ENCODE measurements at regions not wholly inside any gene's neighbourhood (a gene's known extent, or its start where the extent isn't known, plus 50 kb on each side); places are given as distances from the start of the nearest gene placed in this dataset.

DNA sequence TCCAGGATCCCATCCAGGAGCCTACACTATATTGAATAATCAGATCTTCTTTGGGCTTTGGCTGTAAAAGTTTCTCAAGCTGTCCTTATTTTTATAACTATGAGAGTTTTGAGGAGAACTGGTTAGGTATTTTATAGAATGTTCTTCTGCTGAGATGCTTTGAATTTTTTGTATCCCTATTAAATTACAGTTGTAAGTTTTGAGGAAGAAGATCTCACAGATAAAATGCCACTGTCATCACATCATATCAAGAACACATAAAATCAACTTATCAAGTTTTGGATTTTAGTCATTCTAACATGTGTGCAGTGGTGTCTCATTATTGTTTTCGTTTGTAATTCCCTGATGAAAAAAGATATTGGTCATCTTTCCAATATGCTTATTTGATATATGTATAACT lies 260.2 kb upstream of the COL3A1 start:
- no peaks in the 10 kb centered on the region for H3K27me3 Mint-ChIP-seq (ENCODE audit: low read depth)
- H3K36me3 Mint-ChIP-seq (ENCODE audit: low read depth) = peaks cover 5% of the 10 kb centered on the region
- DNase-seq (ENCODE audit: low spot score) = no peak
- no peak overlapping the region for H3K4me3 Mint-ChIP-seq (ENCODE audit: unreplicated experiment)
- no peak for TF ChIP-seq CTCF (IDR thresholded peaks at IDR 0.05)
- H3K4me1 Mint-ChIP-seq (ENCODE audit: low read depth) = peaks cover 6% of the 10 kb centered on the region
- H3K9me3 Mint-ChIP-seq (ENCODE audit: low read depth) = peaks cover 24% of the 10 kb centered on the region
- peak overlapping the region; percentile 51 for H3K27ac Mint-ChIP-seq (ENCODE audit: unreplicated experiment)

DNA sequence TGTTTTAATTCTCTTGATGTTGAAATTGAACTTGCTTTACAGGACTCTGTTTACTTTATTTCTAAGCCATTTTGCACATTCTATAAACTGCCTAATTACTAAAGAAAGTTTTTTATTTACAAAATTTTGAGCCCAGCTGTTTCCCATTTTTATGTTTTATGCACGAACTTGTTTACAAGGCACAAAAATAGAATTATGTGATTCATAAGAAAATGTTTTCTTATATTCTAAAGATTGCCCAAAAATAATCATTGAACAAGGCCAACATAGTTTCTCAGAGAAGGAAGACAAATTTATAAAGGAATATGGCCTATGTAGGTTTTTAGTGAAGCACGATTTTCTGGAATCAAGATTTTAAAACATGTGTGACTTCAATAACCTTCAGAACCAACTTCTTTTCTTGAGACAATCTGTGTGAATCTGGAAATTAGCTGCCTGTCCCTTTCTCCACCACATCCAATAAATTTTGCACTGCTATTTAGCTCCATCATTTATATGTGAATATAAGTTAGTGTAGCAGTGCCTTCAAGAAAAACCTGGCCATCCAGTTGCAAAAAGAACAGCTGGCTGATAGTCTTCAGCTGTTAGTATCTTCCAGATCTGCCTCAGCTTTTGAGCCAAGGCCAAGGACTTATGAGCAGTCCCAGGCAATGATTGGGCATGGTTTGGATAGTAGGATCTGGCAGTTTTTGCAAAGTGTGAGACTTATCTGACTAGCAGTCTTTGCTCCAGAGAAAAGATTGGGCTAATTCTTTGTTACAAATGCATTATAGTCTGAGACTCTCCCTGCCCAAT lies 253.2 kb upstream of the COL3A1 start:
- Mint-ChIP-seq H3K4me3 (ENCODE audit: unreplicated experiment) (no peak overlapping the region), H3K36me3 (ENCODE audit: low read depth) (no peaks in the 10 kb centered on the region), H3K27me3 (ENCODE audit: low read depth) (no peaks in the 10 kb centered on the region), H3K27ac (ENCODE audit: unreplicated experiment) (no peak overlapping the region), H3K4me1 (ENCODE audit: low read depth) (peaks cover 11% of the 10 kb centered on the region), H3K9me3 (ENCODE audit: low read depth) (peaks cover 3% of the 10 kb centered on the region)
- DNase-seq (ENCODE audit: low spot score) = no peak
- TF ChIP-seq CTCF (IDR thresholded peaks at IDR 0.05) = no peak

GRCh38 chr2:188721784-188722183 lies 252.4 kb upstream of the COL3A1 start:
- DNase-seq (ENCODE audit: low spot score) = no peak
- Mint-ChIP-seq H3K27ac (ENCODE audit: unreplicated experiment) (no peak overlapping the region), H3K4me1 (ENCODE audit: low read depth) (peaks cover 18% of the 10 kb centered on the region), H3K4me3 (ENCODE audit: unreplicated experiment) (no peak overlapping the region), H3K27me3 (ENCODE audit: low read depth) (no peaks in the 10 kb centered on the region), H3K36me3 (ENCODE audit: low read depth) (no peaks in the 10 kb centered on the region), H3K9me3 (ENCODE audit: low read depth) (peaks cover 3% of the 10 kb centered on the region)
- no peak for TF ChIP-seq CTCF (IDR thresholded peaks at IDR 0.05)

GRCh38 chr2:188725746-188726360 lies 248.3 kb upstream of the COL3A1 start:
- no peak for TF ChIP-seq CTCF (IDR thresholded peaks at IDR 0.05)
- peaks cover 38% of the 10 kb centered on the region for H3K4me1 Mint-ChIP-seq (ENCODE audit: low read depth)
- DNase-seq (ENCODE audit: low spot score) = no peak
- peaks cover 3% of the 10 kb centered on the region for H3K9me3 Mint-ChIP-seq (ENCODE audit: low read depth)
- H3K36me3 Mint-ChIP-seq (ENCODE audit: low read depth) = no peaks in the 10 kb centered on the region
- H3K27ac Mint-ChIP-seq (ENCODE audit: unreplicated experiment) = no peak overlapping the region
- no peaks in the 10 kb centered on the region for H3K27me3 Mint-ChIP-seq (ENCODE audit: low read depth)
- H3K4me3 Mint-ChIP-seq (ENCODE audit: unreplicated experiment) = no peak overlapping the region

- DNase-seq (ENCODE audit: low spot score) = no peak
- H3K36me3 Mint-ChIP-seq (ENCODE audit: low read depth) = no peaks in the 10 kb centered on the region
Observed at GRCh38 chr2:188726626-188727247, 247.4 kb upstream of the COL3A1 start.

More at GRCh38 chr2:188726626-188727247, 247.4 kb upstream of the COL3A1 start:
- Mint-ChIP-seq H3K4me1 (ENCODE audit: low read depth) (peaks cover 38% of the 10 kb centered on the region), H3K27me3 (ENCODE audit: low read depth) (no peaks in the 10 kb centered on the region), H3K4me3 (ENCODE audit: unreplicated experiment) (no peak overlapping the region), H3K9me3 (ENCODE audit: low read depth) (peaks cover 3% of the 10 kb centered on the region), H3K27ac (ENCODE audit: unreplicated experiment) (peak overlapping the region; percentile 2)
- TF ChIP-seq CTCF (IDR thresholded peaks at IDR 0.05) = no peak

Data from chondrocyte (in vitro differentiated cells).